PC-3 (cell line): ENCODE measurements at regions not wholly inside any gene's neighbourhood (a gene's known extent, or its start where the extent isn't known, plus 50 kb on each side); places are given as distances from the start of the nearest gene placed in this dataset.

Experiments
- EZH2 ChIP-seq: fragments of 300-600 bp; sonication (generic); IDR thresholded peaks from one replicate; pipeline ENCODE4 v1.6.1; 2017; ENCODE audit warnings: antibody characterized with exemption, mild to moderate bottlenecking, low read length; ENCODE audit not compliant: unreplicated experiment
- TF ChIP-seq, protein P1 (sequence below): fragments of 300-600 bp; sonication (generic); conservative IDR thresholded peaks from 2 replicates; pipeline ENCODE4 v1.5.1; 2017; ENCODE audit warnings: antibody characterized with exemption, low read depth, mild to moderate bottlenecking, low read length

- TF ChIP-seq, protein P1, sequence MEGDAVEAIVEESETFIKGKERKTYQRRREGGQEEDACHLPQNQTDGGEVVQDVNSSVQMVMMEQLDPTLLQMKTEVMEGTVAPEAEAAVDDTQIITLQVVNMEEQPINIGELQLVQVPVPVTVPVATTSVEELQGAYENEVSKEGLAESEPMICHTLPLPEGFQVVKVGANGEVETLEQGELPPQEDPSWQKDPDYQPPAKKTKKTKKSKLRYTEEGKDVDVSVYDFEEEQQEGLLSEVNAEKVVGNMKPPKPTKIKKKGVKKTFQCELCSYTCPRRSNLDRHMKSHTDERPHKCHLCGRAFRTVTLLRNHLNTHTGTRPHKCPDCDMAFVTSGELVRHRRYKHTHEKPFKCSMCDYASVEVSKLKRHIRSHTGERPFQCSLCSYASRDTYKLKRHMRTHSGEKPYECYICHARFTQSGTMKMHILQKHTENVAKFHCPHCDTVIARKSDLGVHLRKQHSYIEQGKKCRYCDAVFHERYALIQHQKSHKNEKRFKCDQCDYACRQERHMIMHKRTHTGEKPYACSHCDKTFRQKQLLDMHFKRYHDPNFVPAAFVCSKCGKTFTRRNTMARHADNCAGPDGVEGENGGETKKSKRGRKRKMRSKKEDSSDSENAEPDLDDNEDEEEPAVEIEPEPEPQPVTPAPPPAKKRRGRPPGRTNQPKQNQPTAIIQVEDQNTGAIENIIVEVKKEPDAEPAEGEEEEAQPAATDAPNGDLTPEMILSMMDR, result no peak
- TF ChIP-seq EZH2, result no peak
Observed at GRCh38 chr3:6228958-6229683, 631.8 kb upstream of the GRM7 start.
